HepG2 (cell line): ENCODE measurements at regions not wholly inside any gene's neighbourhood (a gene's known extent, or its start where the extent isn't known, plus 50 kb on each side); places are given as distances from the start of the nearest gene placed in this dataset.

ENCODE experiments used
- ARID4A ChIP-seq: sonication (generic); formaldehyde crosslinking; IDR thresholded peaks from 2 replicates; pipeline ENCODE4 v1.5.0; 2020; ENCODE audit warnings: mild to moderate bottlenecking, missing genetic modification reagents, borderline replicate concordance
- BCLAF1 ChIP-seq: fragments of 450-650 bp; IDR thresholded peaks from 2 replicates; pipeline ENCODE4 v1.6.1; 2017; ENCODE audit warnings: mild to moderate bottlenecking
- KLF16 ChIP-seq, 2 experiments: sonication (generic) in 1 of 2; formaldehyde crosslinking in 1 of 2; IDR thresholded peaks; 2 replicates each; pipeline versions ENCODE4 v1.6.1 to v1.8.0; 2016 to 2023; ENCODE audit warnings: missing genetic modification reagents in 2 of 2, missing compliant biosample characterization in 1 of 2
- PITX1 ChIP-seq: sonication (generic); formaldehyde crosslinking; IDR thresholded peaks from 2 replicates; pipeline ENCODE4 v1.5.1; 2020; ENCODE audit warnings: mild to moderate bottlenecking, missing genetic modification reagents
- TOE1 ChIP-seq: sonication (generic); formaldehyde crosslinking; IDR thresholded peaks from 2 replicates; pipeline ENCODE4 v1.4.0; 2020; ENCODE audit warnings: mild to moderate bottlenecking, missing genetic modification reagents
- TRIM22 ChIP-seq: fragments of 450-650 bp; IDR thresholded peaks from 2 replicates; pipeline ENCODE4 v1.6.1; 2017
- ZKSCAN8 ChIP-seq: IDR thresholded peaks from 2 replicates; pipeline ENCODE4 v1.6.1; 2016; ENCODE audit warnings: borderline replicate concordance, missing genetic modification reagents, missing compliant biosample characterization
- ZSCAN5A ChIP-seq: sonication (generic); formaldehyde crosslinking; IDR thresholded peaks from 2 replicates; pipeline ENCODE4 v1.8.0; 2022; ENCODE audit warnings: mild to moderate bottlenecking, missing genetic modification reagents, borderline replicate concordance

- no peak for TF ChIP-seq ARID4A
- TF ChIP-seq PITX1 (CRISPR knock-in tag): no peak
- no peak for TF ChIP-seq ZSCAN5A (CRISPR knock-in tag)
- TF ChIP-seq ZKSCAN8: no peak
- no peak for TF ChIP-seq TRIM22
- TF ChIP-seq TOE1: no peak
- no peak for TF ChIP-seq KLF16 (CRISPR knock-in tag; IDR thresholded peaks at IDR 0.05)
- no peak for TF ChIP-seq BCLAF1
These were observed 62.7 kb upstream of the PALM2AKAP2 start (continued) for GRCh38 chr9:109717342-109717741.
